Renal pelvis (tissue), 1 donor: ENCODE measurements at regions not wholly inside any gene's neighbourhood (a gene's known extent, or its start where the extent isn't known, plus 50 kb on each side); places are given as distances from the start of the nearest gene placed in this dataset.

Experiments used
- DNase-seq: peaks from one replicate; pipeline ENCODE4 v3.0.0-alpha.2; 2013

- DNase-seq, result no peak
Measured at GRCh38 chr6:43950051-43950605, 177.1 kb downstream of the MRPL14 start.

GRCh38 chr6:43949551-43949991, 177.7 kb downstream of the MRPL14 start:
- no peak for DNase-seq

GRCh38 chr6:43948527-43949485, 178.4 kb downstream of the MRPL14 start:
- no peak for DNase-seq

GRCh38 chr6:43947860-43948259, 177.8 kb downstream of the VEGFA start:
- no peak for DNase-seq

- DNase-seq, result no peak
Measured at GRCh38 chr6:43946641-43947363, 176.8 kb downstream of the VEGFA start.

GRCh38 chr6:43945768-43946080, 175.7 kb downstream of the VEGFA start:
- no peak for DNase-seq

- DNase-seq, result no peak
Measured at GRCh38 chr6:43944908-43945767, 175.1 kb downstream of the VEGFA start.

- DNase-seq, result no peak
Measured at GRCh38 chr6:43943781-43944250, 173.8 kb downstream of the VEGFA start.

GRCh38 chr6:43943099-43943766, 173.2 kb downstream of the VEGFA start:
- no peak for DNase-seq

- no peak for DNase-seq
Measured at GRCh38 chr6:43942616-43943015, 172.6 kb downstream of the VEGFA start.

- DNase-seq, result no peak
Measured at GRCh38 chr6:43942011-43942442, 172.0 kb downstream of the VEGFA start.

- no peak for DNase-seq
Measured at GRCh38 chr6:43941174-43941573, 171.2 kb downstream of the VEGFA start.

- no peak for DNase-seq
Measured at GRCh38 chr6:43940393-43941087, 170.5 kb downstream of the VEGFA start.

GRCh38 chr6:43940071-43940392, 170.0 kb downstream of the VEGFA start:
- DNase-seq, result no peak

- DNase-seq, result no peak
Measured at GRCh38 chr6:43939281-43940070, 169.5 kb downstream of the VEGFA start.

- DNase-seq, result no peak
Measured at GRCh38 chr6:43938178-43939105, 168.4 kb downstream of the VEGFA start.

- DNase-seq, result no peak
Measured at GRCh38 chr6:43937236-43938177, 167.5 kb downstream of the VEGFA start.
